ENCODE measurements at regions not wholly inside any gene's neighbourhood (a gene's known extent, or its start where the extent isn't known, plus 50 kb on each side); places are given as distances from the start of the nearest gene placed in this dataset.
"Not testable (repeated sequence)": the region's sequence is repeated elsewhere in the genome, so short reads cannot be mapped to it uniquely, and the experiment has no call there.

GRCh38 chr9:78441822-78442431 lies 145.0 kb downstream of the PSAT1 start:
- Mint-ChIP-seq H3K27ac (no peak overlapping the region), H3K36me3 (no peaks in the 10 kb centered on the region), H3K4me1 (peaks cover 3% of the 10 kb centered on the region)

GRCh38 chr9:78442577-78442976 lies 145.7 kb downstream of the PSAT1 start:
- peaks cover 12% of the 10 kb centered on the region for H3K27me3 Mint-ChIP-seq
- CTCF ChIA-PET, H3K4me3 Mint-ChIP-seq, H3K36me3 Mint-ChIP-seq, H3K4me1 Mint-ChIP-seq, H3K9me3 Mint-ChIP-seq, H3K27ac Mint-ChIP-seq, DNase-seq: not testable (repeated sequence)

More at GRCh38 chr9:78441822-78442431, 145.0 kb downstream of the PSAT1 start:
- no peaks in the 10 kb centered on the region for H3K9me3 Mint-ChIP-seq
- CTCF ChIA-PET: no interaction called here
- DNase-seq: no peak
- H3K4me3 Mint-ChIP-seq: no peak overlapping the region
- peaks cover 13% of the 10 kb centered on the region for H3K27me3 Mint-ChIP-seq

- CTCF ChIA-PET: no interaction called here
- no peak for DNase-seq
- H3K9me3 Mint-ChIP-seq: no peaks in the 10 kb centered on the region
Observed at GRCh38 chr9:78443946-78444345, 147.0 kb downstream of the PSAT1 start.

GRCh38 chr9:78448960-78449673 lies 152.2 kb downstream of the PSAT1 start:
- no peaks in the 10 kb centered on the region for H3K9me3 Mint-ChIP-seq
- CTCF ChIA-PET: interaction anchor here (1.2 to 1.4 kb wide), 2 partner anchors 10 to 11 kb away, joined by 3 to 8 read pairs; no protein-coding TSS in a partner anchor
- peaks cover 6% of the 10 kb centered on the region for H3K27me3 Mint-ChIP-seq
- H3K36me3 Mint-ChIP-seq: no peaks in the 10 kb centered on the region
- no peak for DNase-seq
- H3K4me1 Mint-ChIP-seq: no peaks in the 10 kb centered on the region
- no peak overlapping the region for H3K4me3 Mint-ChIP-seq
- H3K27ac Mint-ChIP-seq: no peak overlapping the region

More at GRCh38 chr9:78443946-78444345, 147.0 kb downstream of the PSAT1 start:
- Mint-ChIP-seq H3K4me1 (peaks cover 3% of the 10 kb centered on the region), H3K4me3 (no peak overlapping the region), H3K27me3 (peaks cover 12% of the 10 kb centered on the region), H3K36me3 (no peaks in the 10 kb centered on the region), H3K27ac (no peak overlapping the region)

- Mint-ChIP-seq H3K27me3 (peaks cover 3% of the 10 kb centered on the region), H3K4me1 (no peaks in the 10 kb centered on the region), H3K27ac (no peak overlapping the region), H3K9me3 (no peaks in the 10 kb centered on the region), H3K36me3 (no peaks in the 10 kb centered on the region), H3K4me3 (no peak overlapping the region)
- DNase-seq: no peak
- CTCF ChIA-PET: no interaction called here
Observed at GRCh38 chr9:78453450-78453849, 156.5 kb downstream of the PSAT1 start.

- peaks cover 7% of the 10 kb centered on the region for H3K9me3 Mint-ChIP-seq
- CTCF ChIA-PET: no interaction called here
- no peaks in the 10 kb centered on the region for H3K36me3 Mint-ChIP-seq
- DNase-seq: no peak
- no peaks in the 10 kb centered on the region for H3K27me3 Mint-ChIP-seq
- no peak overlapping the region for H3K4me3 Mint-ChIP-seq
- H3K27ac Mint-ChIP-seq: no peak overlapping the region
- no peaks in the 10 kb centered on the region for H3K4me1 Mint-ChIP-seq
Observed at GRCh38 chr9:78462611-78463010, 165.7 kb downstream of the PSAT1 start.

- H3K36me3 Mint-ChIP-seq: no peaks in the 10 kb centered on the region
- no peaks in the 10 kb centered on the region for H3K4me1 Mint-ChIP-seq
- CTCF ChIA-PET: no interaction called here
- H3K27ac Mint-ChIP-seq: no peak overlapping the region
- DNase-seq: no peak
- no peak overlapping the region for H3K4me3 Mint-ChIP-seq
- H3K9me3 Mint-ChIP-seq: peaks cover 7% of the 10 kb centered on the region
- no peaks in the 10 kb centered on the region for H3K27me3 Mint-ChIP-seq
Observed at GRCh38 chr9:78463750-78464149, 166.8 kb downstream of the PSAT1 start.

- H3K27ac Mint-ChIP-seq: no peak overlapping the region
- H3K4me3 Mint-ChIP-seq: no peak overlapping the region
- H3K27me3 Mint-ChIP-seq: no peaks in the 10 kb centered on the region
- H3K4me1 Mint-ChIP-seq: no peaks in the 10 kb centered on the region
- no peaks in the 10 kb centered on the region for H3K36me3 Mint-ChIP-seq
- DNase-seq: no peak
- H3K9me3 Mint-ChIP-seq: no peaks in the 10 kb centered on the region
- CTCF ChIA-PET: no interaction called here
Observed at GRCh38 chr9:78468231-78468630, 171.3 kb downstream of the PSAT1 start.

- Mint-ChIP-seq H3K27me3 (no peaks in the 10 kb centered on the region), H3K9me3 (no peaks in the 10 kb centered on the region), H3K4me3 (no peak overlapping the region), H3K27ac (no peak overlapping the region), H3K36me3 (no peaks in the 10 kb centered on the region), H3K4me1 (no peaks in the 10 kb centered on the region)
- DNase-seq: no peak
- CTCF ChIA-PET: no interaction called here
Observed at GRCh38 chr9:78468974-78469576, 172.2 kb downstream of the PSAT1 start.

GRCh38 chr9:78470216-78470615 lies 173.3 kb downstream of the PSAT1 start:
- DNase-seq: no peak
- H3K27me3 Mint-ChIP-seq: no peaks in the 10 kb centered on the region
- CTCF ChIA-PET: interaction anchor here (0.9 kb wide), 1 partner anchor 31 kb away, joined by 3 read pairs; no protein-coding TSS in a partner anchor
- no peak overlapping the region for H3K27ac Mint-ChIP-seq
- H3K4me1 Mint-ChIP-seq: no peaks in the 10 kb centered on the region
- H3K4me3 Mint-ChIP-seq: no peak overlapping the region
- no peaks in the 10 kb centered on the region for H3K36me3 Mint-ChIP-seq
- H3K9me3 Mint-ChIP-seq: no peaks in the 10 kb centered on the region

- Mint-ChIP-seq H3K4me3 (no peak overlapping the region), H3K27me3 (no peaks in the 10 kb centered on the region), H3K9me3 (no peaks in the 10 kb centered on the region), H3K4me1 (no peaks in the 10 kb centered on the region), H3K27ac (no peak overlapping the region), H3K36me3 (no peaks in the 10 kb centered on the region)
- DNase-seq: no peak
- CTCF ChIA-PET: interaction anchor here (0.9 kb wide), 1 partner anchor 31 kb away, joined by 3 read pairs; no protein-coding TSS in a partner anchor
Observed at GRCh38 chr9:78470741-78471140, 173.8 kb downstream of the PSAT1 start.

GRCh38 chr9:78472111-78472510 lies 175.2 kb downstream of the PSAT1 start:
- H3K27ac Mint-ChIP-seq: no peak overlapping the region
- H3K4me3 Mint-ChIP-seq: no peak overlapping the region

GRCh38 chr9:78479441-78479840 lies 182.5 kb downstream of the PSAT1 start:
- Mint-ChIP-seq H3K27me3 (no peaks in the 10 kb centered on the region), H3K4me1 (no peaks in the 10 kb centered on the region), H3K9me3 (no peaks in the 10 kb centered on the region), H3K4me3 (no peak overlapping the region), H3K27ac (no peak overlapping the region), H3K36me3 (no peaks in the 10 kb centered on the region)
- no peak for DNase-seq
- CTCF ChIA-PET: no interaction called here

More at GRCh38 chr9:78472111-78472510, 175.2 kb downstream of the PSAT1 start:
- H3K4me1 Mint-ChIP-seq: no peaks in the 10 kb centered on the region
- CTCF ChIA-PET: no interaction called here
- H3K36me3 Mint-ChIP-seq: no peaks in the 10 kb centered on the region
- H3K27me3 Mint-ChIP-seq: no peaks in the 10 kb centered on the region
- no peaks in the 10 kb centered on the region for H3K9me3 Mint-ChIP-seq
- DNase-seq: no peak

- DNase-seq: no peak
- H3K4me1 Mint-ChIP-seq: no peaks in the 10 kb centered on the region
- no peaks in the 10 kb centered on the region for H3K9me3 Mint-ChIP-seq
- no peaks in the 10 kb centered on the region for H3K36me3 Mint-ChIP-seq
- H3K27me3 Mint-ChIP-seq: no peaks in the 10 kb centered on the region
- CTCF ChIA-PET: no interaction called here
- no peak overlapping the region for H3K27ac Mint-ChIP-seq
- H3K4me3 Mint-ChIP-seq: no peak overlapping the region
Observed at GRCh38 chr9:78486661-78487060, 189.7 kb downstream of the PSAT1 start.

GRCh38 chr9:78490231-78490630 lies 193.3 kb downstream of the PSAT1 start:
- Mint-ChIP-seq H3K9me3 (no peaks in the 10 kb centered on the region), H3K4me3 (no peak overlapping the region), H3K27ac (no peak overlapping the region), H3K27me3 (no peaks in the 10 kb centered on the region), H3K4me1 (no peaks in the 10 kb centered on the region), H3K36me3 (no peaks in the 10 kb centered on the region)
- CTCF ChIA-PET: no interaction called here
- DNase-seq: no peak

Data from activated naive CD4-positive, alpha-beta T cell treated with anti-CD3 and anti-CD28 coated beads, Interleukin-2, amount 10 ng/mL, durations not matched to agents 7 days and 5 days (primary cell).